DND-41 (cell line): ENCODE measurements at regions not wholly inside any gene's neighbourhood (a gene's known extent, or its start where the extent isn't known, plus 50 kb on each side); places are given as distances from the start of the nearest gene placed in this dataset.

Experiments
- ATAC-seq: fragments of 200-7000 bp; cut with Tn5 transposase; 3 replicates; pipeline ENCODE4 v1.9.1; 2021; ENCODE audit warnings: low read depth; ENCODE audit not compliant: insufficient read depth
- DNase-seq: peaks from one replicate; pipeline ENCODE4 v3.0.0-alpha.2; 2020
- H2AFZ ChIP-seq: 2 replicates; pipeline ENCODE4 v1.6.0; 2012; ENCODE audit warnings: low read depth, low read length
- H3K27ac ChIP-seq: 2 replicates; pipeline ENCODE4 v1.5.1; 2012; ENCODE audit warnings: low read length, inconsistent platforms
- H3K27me3 ChIP-seq: fragments of 200-600 bp; sonication (generic); 2 replicates; pipeline ENCODE4 v1.6.0; 2012; ENCODE audit warnings: low read length, mild to moderate bottlenecking, inconsistent platforms; ENCODE audit not compliant: insufficient read depth, poor library complexity
- H3K36me3 ChIP-seq: 2 replicates; pipeline ENCODE4 v1.5.1; 2012; ENCODE audit warnings: low read length, inconsistent platforms; ENCODE audit not compliant: insufficient read depth
- H3K4me1 ChIP-seq: 2 replicates; pipeline ENCODE4 v1.5.1; 2012; ENCODE audit warnings: mild to moderate bottlenecking, low read length; ENCODE audit not compliant: insufficient read depth
- H3K4me2 ChIP-seq: 2 replicates; pipeline ENCODE4 v1.6.0; 2012; ENCODE audit warnings: mild to moderate bottlenecking, moderate library complexity, low read length, inconsistent platforms; ENCODE audit not compliant: insufficient read depth
- H3K4me3 ChIP-seq, 2 experiments: fragments of 200-600 bp in 1 of 2; shearing (Covaris generic) in 1 of 2; 2 replicates each; pipeline ENCODE4 v1.5.1; 2012 to 2016; ENCODE audit warnings: inconsistent platforms in 2 of 2, low read length in 2 of 2, mild to moderate bottlenecking in 2 of 2, low read depth in 1 of 2, moderate library complexity in 1 of 2
- H3K79me2 ChIP-seq: 2 replicates; pipeline ENCODE4 v1.6.0; 2012; ENCODE audit warnings: low read length, inconsistent platforms; ENCODE audit not compliant: insufficient read depth
- H3K9ac ChIP-seq: 2 replicates; pipeline ENCODE4 v1.6.0; 2012; ENCODE audit warnings: low read depth, mild to moderate bottlenecking, inconsistent platforms, low read length, moderate library complexity
- H3K9me3 ChIP-seq: 2 replicates; pipeline ENCODE4 v1.5.1; 2012; ENCODE audit warnings: low read length, moderate library complexity, mild to moderate bottlenecking, inconsistent platforms; ENCODE audit not compliant: insufficient read depth, severe bottlenecking
- H4K20me1 ChIP-seq: 2 replicates; pipeline ENCODE4 v1.6.0; 2012; ENCODE audit warnings: low read length; ENCODE audit not compliant: insufficient read depth
- EZH2 ChIP-seq: IDR thresholded peaks from 3 replicates; pipeline ENCODE4 v1.6.1; 2012; ENCODE audit warnings: borderline replicate concordance, low read depth, mild to moderate bottlenecking, moderate library complexity, low read length, inconsistent platforms; ENCODE audit not compliant: severe bottlenecking
- TF ChIP-seq, protein P1 (sequence below): IDR thresholded peaks from 2 replicates; pipeline ENCODE4 v1.5.1; 2012; ENCODE audit warnings: borderline replicate concordance, low read length, moderate library complexity, mild to moderate bottlenecking; ENCODE audit not compliant: poor library complexity, severe bottlenecking; ENCODE audit errors: extremely low read depth

DNA sequence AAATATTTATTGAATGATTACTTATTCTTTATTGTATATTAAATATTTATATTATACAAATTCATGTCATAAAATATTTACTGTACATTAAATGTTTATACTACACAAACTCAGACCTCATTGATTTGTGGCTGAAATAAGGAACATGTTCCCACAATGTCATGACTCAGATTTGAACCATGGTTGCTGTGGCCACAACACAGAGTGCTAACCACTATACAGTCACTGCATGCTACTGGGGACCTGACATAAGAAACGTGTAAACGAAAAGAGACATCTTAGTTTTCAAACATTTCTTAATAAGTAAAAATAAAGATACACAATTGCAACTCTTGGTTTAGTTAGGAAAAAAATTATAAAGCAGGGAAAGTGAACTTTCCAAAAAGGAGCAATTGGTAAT is 99.1 kb upstream of the AGTR1 start:
- H3K4me2 ChIP-seq: no peak overlapping the region
- H3K27ac ChIP-seq: no peak overlapping the region
- no peaks in the 10 kb centered on the region for H3K4me1 ChIP-seq
- DNase-seq (no peak), ATAC-seq (no peak)
- no peak overlapping the region for H3K9ac ChIP-seq
- no peaks in the 10 kb centered on the region for H4K20me1 ChIP-seq
- no peak overlapping the region for H2AFZ ChIP-seq
- no peaks in the 10 kb centered on the region for H3K36me3 ChIP-seq
- no peaks in the 10 kb centered on the region for H3K79me2 ChIP-seq
- H3K27me3 ChIP-seq: no peaks in the 10 kb centered on the region
- no peaks in the 10 kb centered on the region for H3K9me3 ChIP-seq
- no peak overlapping the region for H3K4me3 ChIP-seq
- TF ChIP-seq EZH2: no peak
- TF ChIP-seq, protein P1, sequence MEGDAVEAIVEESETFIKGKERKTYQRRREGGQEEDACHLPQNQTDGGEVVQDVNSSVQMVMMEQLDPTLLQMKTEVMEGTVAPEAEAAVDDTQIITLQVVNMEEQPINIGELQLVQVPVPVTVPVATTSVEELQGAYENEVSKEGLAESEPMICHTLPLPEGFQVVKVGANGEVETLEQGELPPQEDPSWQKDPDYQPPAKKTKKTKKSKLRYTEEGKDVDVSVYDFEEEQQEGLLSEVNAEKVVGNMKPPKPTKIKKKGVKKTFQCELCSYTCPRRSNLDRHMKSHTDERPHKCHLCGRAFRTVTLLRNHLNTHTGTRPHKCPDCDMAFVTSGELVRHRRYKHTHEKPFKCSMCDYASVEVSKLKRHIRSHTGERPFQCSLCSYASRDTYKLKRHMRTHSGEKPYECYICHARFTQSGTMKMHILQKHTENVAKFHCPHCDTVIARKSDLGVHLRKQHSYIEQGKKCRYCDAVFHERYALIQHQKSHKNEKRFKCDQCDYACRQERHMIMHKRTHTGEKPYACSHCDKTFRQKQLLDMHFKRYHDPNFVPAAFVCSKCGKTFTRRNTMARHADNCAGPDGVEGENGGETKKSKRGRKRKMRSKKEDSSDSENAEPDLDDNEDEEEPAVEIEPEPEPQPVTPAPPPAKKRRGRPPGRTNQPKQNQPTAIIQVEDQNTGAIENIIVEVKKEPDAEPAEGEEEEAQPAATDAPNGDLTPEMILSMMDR: no peak

DNA sequence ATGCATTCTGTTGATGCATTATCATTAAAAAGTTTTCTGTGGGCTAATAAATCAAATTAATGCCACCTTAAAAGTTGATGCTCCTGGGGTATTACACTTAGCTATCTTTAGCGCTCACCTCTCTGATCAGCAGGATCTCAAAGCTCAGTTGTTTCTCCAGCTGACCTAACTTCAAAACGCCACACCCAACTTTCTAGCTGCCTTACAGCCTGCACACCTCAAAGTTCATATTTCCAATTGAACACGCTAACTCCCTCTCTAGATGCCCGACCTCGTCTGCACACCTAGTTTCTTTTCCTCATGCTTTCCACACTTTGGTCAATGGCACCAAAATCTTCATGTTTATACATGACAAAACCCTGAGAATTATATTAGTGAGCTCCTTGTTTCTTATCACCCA is 98.2 kb upstream of the AGTR1 start:
- H3K27ac ChIP-seq: no peak overlapping the region
- no peaks in the 10 kb centered on the region for H4K20me1 ChIP-seq
- no peak overlapping the region for H2AFZ ChIP-seq
- DNase-seq: no peak
- H3K4me3 ChIP-seq: no peak overlapping the region
- no peak for ATAC-seq
- H3K9ac ChIP-seq: no peak overlapping the region
- no peak overlapping the region for H3K4me2 ChIP-seq
- no peaks in the 10 kb centered on the region for H3K36me3 ChIP-seq
- H3K79me2 ChIP-seq: no peaks in the 10 kb centered on the region
- H3K9me3 ChIP-seq: no peaks in the 10 kb centered on the region
- no peaks in the 10 kb centered on the region for H3K27me3 ChIP-seq
- TF ChIP-seq, protein P1: no peak
- no peak for TF ChIP-seq EZH2
- no peaks in the 10 kb centered on the region for H3K4me1 ChIP-seq

DNA sequence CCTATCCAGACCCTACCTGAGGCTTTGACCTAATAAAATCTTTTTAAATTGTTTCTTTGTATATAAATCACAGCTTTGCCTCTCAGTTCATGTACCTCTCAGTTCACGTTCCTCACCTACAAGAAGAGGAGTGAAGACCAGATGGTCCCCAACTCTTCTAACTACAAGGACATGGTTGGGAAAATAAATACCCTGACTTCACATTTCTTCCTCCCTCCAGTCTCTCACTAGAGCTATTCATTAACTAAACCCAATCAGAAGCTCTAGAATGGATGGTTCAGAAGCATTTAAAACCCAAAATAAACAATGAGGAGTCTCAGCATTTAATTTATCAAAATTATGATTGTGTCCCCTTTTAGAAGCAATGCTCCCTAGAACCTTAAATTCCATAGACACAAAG is 97.3 kb upstream of the AGTR1 start:
- no peak for TF ChIP-seq EZH2
- TF ChIP-seq, protein P1: no peak
- H3K36me3 ChIP-seq: no peaks in the 10 kb centered on the region
- H3K4me3 ChIP-seq: no peak overlapping the region
- H2AFZ ChIP-seq: no peak overlapping the region
- H3K4me2 ChIP-seq: no peak overlapping the region
- H3K9ac ChIP-seq: no peak overlapping the region
- DNase-seq (no peak), ATAC-seq (no peak)
- H3K27me3 ChIP-seq: no peaks in the 10 kb centered on the region
- no peak overlapping the region for H3K27ac ChIP-seq
- no peaks in the 10 kb centered on the region for H3K9me3 ChIP-seq
- H4K20me1 ChIP-seq: no peaks in the 10 kb centered on the region
- H3K4me1 ChIP-seq: no peaks in the 10 kb centered on the region
- H3K79me2 ChIP-seq: no peaks in the 10 kb centered on the region
